Progenitor cell of endocrine pancreas (in vitro differentiated cells): ENCODE measurements at regions not wholly inside any gene's neighbourhood (a gene's known extent, or its start where the extent isn't known, plus 50 kb on each side); places are given as distances from the start of the nearest gene placed in this dataset.

Source experiments
- DNase-seq: peaks from one replicate; pipeline ENCODE4 v3.0.0; 2021; ENCODE audit warnings: low spot score; ENCODE audit not compliant: unreplicated experiment
- H3K27ac Mint-ChIP-seq: 2 replicates; pipeline ENCODE4 v1.8.0; 2021; ENCODE audit warnings: mild to moderate bottlenecking, moderate library complexity, mixed read lengths
- H3K27me3 Mint-ChIP-seq: 2 replicates; pipeline ENCODE4 v1.8.0; 2021; ENCODE audit warnings: mixed read lengths
- H3K36me3 Mint-ChIP-seq: 2 replicates; pipeline ENCODE4 v1.8.0; 2022; ENCODE audit warnings: mixed read lengths; ENCODE audit not compliant: insufficient read depth
- H3K4me1 Mint-ChIP-seq: 2 replicates; pipeline ENCODE4 v1.8.0; 2021; ENCODE audit warnings: low read depth, mixed read lengths
- H3K4me3 Mint-ChIP-seq: 2 replicates; pipeline ENCODE4 v1.8.0; 2021; ENCODE audit warnings: low read depth, mild to moderate bottlenecking, moderate library complexity, mixed read lengths
- H3K9me3 Mint-ChIP-seq: 2 replicates; pipeline ENCODE4 v1.8.0; 2021; ENCODE audit warnings: low read depth, mixed read lengths
- CTCF ChIP-seq: fragments of 200-600 bp; sonication (generic); IDR thresholded peaks from one replicate; pipeline ENCODE4 v1.5.0; 2021; ENCODE audit warnings: antibody characterized with exemption, mild to moderate bottlenecking; ENCODE audit not compliant: unreplicated experiment

- no peak for DNase-seq
- TF ChIP-seq CTCF = no peak
- Mint-ChIP-seq H3K9me3 (peaks cover 5% of the 10 kb centered on the region), H3K4me1 (peaks cover 18% of the 10 kb centered on the region), H3K4me3 (no peak overlapping the region), H3K27me3 (no peaks in the 10 kb centered on the region), H3K27ac (no peak overlapping the region), H3K36me3 (peaks cover 7% of the 10 kb centered on the region)
These were observed 414.5 kb downstream of the SOX9 start for GRCh38 chr17:72535346-72535745.

- Mint-ChIP-seq H3K9me3 (peaks cover 5% of the 10 kb centered on the region), H3K27ac (no peak overlapping the region)
- no peak for TF ChIP-seq CTCF
These were observed 415.0 kb downstream of the SOX9 start for GRCh38 chr17:72535779-72536178.

GRCh38 chr17:72536788-72537187 is 416.0 kb downstream of the SOX9 start:
- peaks cover 8% of the 10 kb centered on the region for H3K36me3 Mint-ChIP-seq
- H3K27me3 Mint-ChIP-seq = no peaks in the 10 kb centered on the region
- no peak for DNase-seq
- H3K27ac Mint-ChIP-seq = no peak overlapping the region
- peaks cover 16% of the 10 kb centered on the region for H3K4me1 Mint-ChIP-seq
- no peak overlapping the region for H3K4me3 Mint-ChIP-seq
- peaks cover 8% of the 10 kb centered on the region for H3K9me3 Mint-ChIP-seq
- no peak for TF ChIP-seq CTCF

More at GRCh38 chr17:72535779-72536178, 415.0 kb downstream of the SOX9 start:
- H3K4me1 Mint-ChIP-seq = peaks cover 15% of the 10 kb centered on the region
- no peak overlapping the region for H3K4me3 Mint-ChIP-seq
- H3K27me3 Mint-ChIP-seq = no peaks in the 10 kb centered on the region
- no peak for DNase-seq
- peaks cover 7% of the 10 kb centered on the region for H3K36me3 Mint-ChIP-seq

GRCh38 chr17:72538443-72538842 is 417.6 kb downstream of the SOX9 start:
- no peaks in the 10 kb centered on the region for H3K27me3 Mint-ChIP-seq
- no peak for TF ChIP-seq CTCF
- H3K27ac Mint-ChIP-seq = peak overlapping the region; percentile 74
- H3K4me3 Mint-ChIP-seq = no peak overlapping the region
- H3K36me3 Mint-ChIP-seq = peaks cover 17% of the 10 kb centered on the region
- H3K4me1 Mint-ChIP-seq = peaks cover 16% of the 10 kb centered on the region
- no peak for DNase-seq
- peaks cover 11% of the 10 kb centered on the region for H3K9me3 Mint-ChIP-seq

- no peak for TF ChIP-seq CTCF
- DNase-seq = no peak
- peaks cover 19% of the 10 kb centered on the region for H3K36me3 Mint-ChIP-seq
- peaks cover 11% of the 10 kb centered on the region for H3K9me3 Mint-ChIP-seq
- no peaks in the 10 kb centered on the region for H3K27me3 Mint-ChIP-seq
- H3K4me1 Mint-ChIP-seq = peaks cover 16% of the 10 kb centered on the region
- no peak overlapping the region for H3K27ac Mint-ChIP-seq
- H3K4me3 Mint-ChIP-seq = no peak overlapping the region
These were observed 418.1 kb downstream of the SOX9 start for GRCh38 chr17:72538901-72539352.
